HEK293T (cell line): ENCODE measurements at regions not wholly inside any gene's neighbourhood (a gene's known extent, or its start where the extent isn't known, plus 50 kb on each side); places are given as distances from the start of the nearest gene placed in this dataset.

Source experiments
- CTBP1 ChIP-seq: fragments of 450-650 bp; IDR thresholded peaks from 2 replicates; pipeline ENCODE4 v1.6.1; 2016; ENCODE audit warnings: borderline replicate concordance
- ELF4 ChIP-seq: fragments of 450-650 bp; IDR thresholded peaks from 2 replicates; pipeline ENCODE4 v1.6.1; 2017; ENCODE audit warnings: antibody characterized with exemption
- FOXK2 ChIP-seq: fragments of 450-650 bp; IDR thresholded peaks from 2 replicates; pipeline ENCODE4 v1.6.1; 2016; ENCODE audit warnings: mild to moderate bottlenecking
- FOXM1 ChIP-seq: fragments of 450-650 bp; IDR thresholded peaks from 2 replicates; pipeline ENCODE4 v1.6.1; 2017; ENCODE audit warnings: mild to moderate bottlenecking, borderline replicate concordance
- L3MBTL2 ChIP-seq: fragments of 450-650 bp; conservative IDR thresholded peaks from 2 replicates; pipeline ENCODE4 v1.6.1; 2016; ENCODE audit warnings: mild to moderate bottlenecking
- LEF1 ChIP-seq: fragments of 450-650 bp; IDR thresholded peaks from 2 replicates; pipeline ENCODE4 v1.6.1; 2017; ENCODE audit warnings: mild to moderate bottlenecking, borderline replicate concordance
- PKNOX1 ChIP-seq: fragments of 450-650 bp; IDR thresholded peaks from 2 replicates; pipeline ENCODE4 v1.6.1; 2016
- SP1 ChIP-seq: fragments of 450-650 bp; IDR thresholded peaks from 2 replicates; pipeline ENCODE4 v1.6.1; 2017
- SUZ12 ChIP-seq: fragments of 450-650 bp; IDR thresholded peaks from 2 replicates; pipeline ENCODE4 v1.6.1; 2016; ENCODE audit warnings: mild to moderate bottlenecking
- TARDBP ChIP-seq: fragments of 450-650 bp; IDR thresholded peaks from 2 replicates; pipeline ENCODE4 v1.6.1; 2016
- ZNF384 ChIP-seq: fragments of 450-650 bp; IDR thresholded peaks from 2 replicates; pipeline ENCODE4 v1.6.1; 2016

- TF ChIP-seq SP1 (no peak), PKNOX1 (no peak), ELF4 (no peak), ZNF384 (no peak), FOXK2 (no peak), TARDBP (no peak), SUZ12 (no peak), FOXM1 (no peak), LEF1 (no peak), CTBP1 (no peak), L3MBTL2 (no peak)
Observed at GRCh38 chr14:71762575-71762974, 169.7 kb upstream of the RGS6 start.
